Immature natural killer cell (primary cell): ENCODE measurements at regions not wholly inside any gene's neighbourhood (a gene's known extent, or its start where the extent isn't known, plus 50 kb on each side); places are given as distances from the start of the nearest gene placed in this dataset.
A peak's percentile ranks its signal among the peaks of the same experiment; 100 is the strongest.

Source experiments
- DNase-seq, 3 donors: peaks; one replicate each; pipeline ENCODE4 v3.0.0; 2022; ENCODE audit warnings: mixed read lengths in 1 of 3
- H3K27ac Mint-ChIP-seq, 6 donors: one replicate each; pipeline ENCODE4 v1.8.0; 2020; ENCODE audit warnings: mixed read lengths in 6 of 6, mild to moderate bottlenecking in 5 of 6, inconsistent platforms in 4 of 6, moderate library complexity in 3 of 6
- H3K27me3 Mint-ChIP-seq, 3 donors: one replicate each; pipeline ENCODE4 v1.8.0; 2020 to 2021; ENCODE audit warnings: low read depth in 3 of 3, mild to moderate bottlenecking in 3 of 3, mixed read lengths in 3 of 3, moderate library complexity in 3 of 3, inconsistent platforms in 1 of 3
- H3K36me3 Mint-ChIP-seq, 3 donors: one replicate each; pipeline ENCODE4 v1.8.0; 2020; ENCODE audit warnings: mixed read lengths in 3 of 3, inconsistent platforms in 2 of 3, mild to moderate bottlenecking in 2 of 3
- H3K4me1 Mint-ChIP-seq, 2 donors: one replicate each; pipeline ENCODE4 v1.8.0; 2020; ENCODE audit warnings: inconsistent platforms in 2 of 2, mild to moderate bottlenecking in 2 of 2, mixed read lengths in 2 of 2, moderate library complexity in 1 of 2
- H3K4me3 Mint-ChIP-seq, 5 donors: one replicate each; pipeline ENCODE4 v1.8.0; 2020; ENCODE audit warnings: mild to moderate bottlenecking in 5 of 5, mixed read lengths in 5 of 5, inconsistent platforms in 3 of 5, moderate library complexity in 3 of 5
- H3K9me3 Mint-ChIP-seq, 6 donors: one replicate each; pipeline ENCODE4 v1.8.0; 2020; ENCODE audit warnings: mild to moderate bottlenecking in 6 of 6, mixed read lengths in 6 of 6, inconsistent platforms in 4 of 6, moderate library complexity in 3 of 6

DNA sequence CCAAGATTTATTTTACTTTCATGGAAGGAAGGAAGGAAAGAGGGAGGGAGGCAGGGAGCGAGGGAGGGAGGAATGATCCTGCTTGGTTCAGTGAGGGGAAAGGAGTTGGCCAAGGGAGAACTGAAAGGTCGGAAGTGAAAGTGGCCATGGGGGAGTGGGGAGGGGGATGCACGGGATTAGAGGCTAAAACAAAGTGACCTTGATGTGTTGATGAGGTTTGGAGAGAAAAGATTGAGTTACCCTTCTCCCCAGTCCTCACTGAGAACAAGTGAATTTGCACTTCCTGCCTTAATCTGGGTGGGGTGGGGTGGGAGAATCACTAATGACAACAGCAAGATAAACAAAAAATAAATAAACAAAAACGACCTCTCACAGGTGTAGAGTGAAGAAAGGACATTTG lies 212.0 kb upstream of the TLE3 start:
- DNase-seq: no peak
- peak overlapping the region in 1 of 6 donors; percentile 57 for H3K27ac Mint-ChIP-seq
- peaks cover 12 to 27% (median 24%) of the 10 kb centered on the region in 3 donors for H3K27me3 Mint-ChIP-seq

DNA sequence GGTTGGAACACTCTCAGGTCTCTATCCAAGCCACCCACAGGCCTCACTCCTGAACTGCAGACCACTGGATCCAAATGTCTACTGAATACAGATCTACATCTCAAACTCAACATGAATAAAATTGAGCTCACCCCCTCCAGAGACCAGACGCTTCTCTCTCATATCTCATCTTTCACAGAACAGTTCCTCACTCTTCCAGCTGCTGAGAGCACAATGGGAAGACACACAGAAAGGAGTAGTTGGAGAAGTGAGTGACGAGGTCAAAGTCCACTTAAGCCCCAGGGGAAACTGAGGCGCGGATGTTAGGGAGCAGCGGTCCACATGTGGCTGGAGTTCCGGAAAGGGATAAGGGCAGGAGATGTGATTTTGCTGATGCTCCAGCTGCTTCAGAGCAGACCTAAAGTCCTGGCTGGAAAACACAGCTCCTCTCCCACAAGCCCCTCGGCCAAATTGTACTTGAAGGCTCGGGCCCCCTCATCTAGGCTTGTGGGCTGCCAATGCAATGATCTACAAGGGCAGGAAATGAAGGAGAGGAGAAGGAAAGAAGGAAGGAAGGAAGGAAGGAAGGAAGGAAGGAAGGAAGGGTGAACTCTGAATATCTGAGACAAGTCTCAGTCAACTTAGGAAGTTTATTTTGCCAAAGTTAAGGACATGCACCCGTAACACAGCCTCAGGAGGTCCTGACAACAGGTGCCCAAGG lies 211.2 kb upstream of the TLE3 start:
- Mint-ChIP-seq H3K27ac (peak overlapping the region in 4 of 6 donors; percentile 32 to 63 (median 46)), H3K9me3 (no peaks in the 10 kb centered on the region), H3K4me3 (peak overlapping the region in 3 of 5 donors; percentile 20 to 65 (median 22)), H3K4me1 (peaks cover 13 to 29% of the 10 kb centered on the region in 2 donors), H3K36me3 (no peaks in the 10 kb centered on the region), H3K27me3 (peaks cover 12 to 27% (median 24%) of the 10 kb centered on the region in 3 donors)
- DNase-seq: no peak

More for the DNA sequence above, 212.0 kb upstream of the TLE3 start:
- H3K4me1 Mint-ChIP-seq: peaks cover 13 to 29% of the 10 kb centered on the region in 2 donors
- H3K9me3 Mint-ChIP-seq: no peaks in the 10 kb centered on the region
- no peak overlapping the region for H3K4me3 Mint-ChIP-seq
- no peaks in the 10 kb centered on the region for H3K36me3 Mint-ChIP-seq

DNA sequence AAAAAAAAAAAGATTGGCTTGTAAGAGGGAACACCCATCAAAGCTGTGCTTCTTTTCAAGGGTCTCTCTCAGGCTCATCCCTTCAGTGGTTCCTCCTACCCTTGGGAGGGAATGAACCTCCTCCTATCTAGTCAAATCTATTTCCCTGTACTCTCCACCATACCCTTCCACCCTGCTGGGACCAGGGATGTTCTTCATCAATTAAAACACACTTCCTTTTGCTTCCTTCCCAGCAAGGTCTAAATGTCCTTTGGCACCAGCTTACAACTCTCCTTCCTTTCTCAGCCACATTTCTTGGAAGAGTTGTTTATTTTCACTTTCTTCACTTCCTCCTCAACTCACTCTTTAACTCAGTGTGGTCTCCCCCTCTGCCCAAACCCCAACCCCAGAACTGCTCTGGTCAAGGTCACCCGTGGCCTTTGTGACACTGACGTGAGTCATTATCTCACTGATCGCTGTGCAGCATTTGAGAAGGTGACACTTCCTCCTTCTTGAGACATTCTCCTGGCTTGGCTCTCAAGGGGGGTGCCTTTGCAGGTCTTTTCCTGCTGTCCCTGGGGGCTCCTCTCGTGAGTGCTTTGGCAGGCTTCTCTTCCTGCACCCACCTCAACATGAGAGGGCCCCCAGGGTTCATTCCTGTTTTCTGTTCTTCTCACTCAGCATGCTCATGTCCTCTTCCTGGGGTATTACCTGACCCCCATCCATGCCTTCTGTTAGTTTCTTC lies 210.5 kb upstream of the TLE3 start:
- Mint-ChIP-seq H3K27ac (peak overlapping the region in 5 of 6 donors; percentile 32 to 63 (median 57)), H3K27me3 (peaks cover 12 to 27% (median 24%) of the 10 kb centered on the region in 3 donors), H3K4me3 (peak overlapping the region; percentile 19 to 65 (median 29)), H3K9me3 (no peaks in the 10 kb centered on the region), H3K36me3 (no peaks in the 10 kb centered on the region), H3K4me1 (peaks cover 13 to 29% of the 10 kb centered on the region in 2 donors)
- peak; percentile 54 to 68 (median 64) for DNase-seq

DNA sequence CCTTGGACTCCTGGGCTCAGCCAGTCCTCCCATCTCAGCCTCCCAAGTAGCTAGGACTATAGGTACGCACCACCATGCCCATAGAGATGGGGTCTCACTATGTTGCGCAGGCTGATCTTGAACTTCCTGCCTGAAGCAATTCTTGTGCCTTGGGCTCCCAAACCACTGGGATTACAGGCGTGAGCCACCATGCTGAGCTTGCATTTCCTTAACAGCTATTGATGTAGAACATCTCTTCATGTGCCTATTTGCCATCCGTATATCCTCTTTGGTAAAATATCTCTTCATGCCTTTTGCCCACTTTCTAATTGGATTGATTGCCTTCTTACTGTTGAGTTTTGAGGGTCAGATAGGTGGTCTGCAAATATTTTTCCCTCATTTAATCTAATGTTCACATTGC lies 208.9 kb upstream of the TLE3 start:
- Mint-ChIP-seq H3K4me1 (peaks cover 13 to 29% of the 10 kb centered on the region in 2 donors), H3K27ac (no peak overlapping the region), H3K27me3 (peaks cover 12 to 26% (median 24%) of the 10 kb centered on the region in 3 donors), H3K36me3 (no peaks in the 10 kb centered on the region), H3K9me3 (no peaks in the 10 kb centered on the region), H3K4me3 (no peak overlapping the region)
- no peak for DNase-seq

DNA sequence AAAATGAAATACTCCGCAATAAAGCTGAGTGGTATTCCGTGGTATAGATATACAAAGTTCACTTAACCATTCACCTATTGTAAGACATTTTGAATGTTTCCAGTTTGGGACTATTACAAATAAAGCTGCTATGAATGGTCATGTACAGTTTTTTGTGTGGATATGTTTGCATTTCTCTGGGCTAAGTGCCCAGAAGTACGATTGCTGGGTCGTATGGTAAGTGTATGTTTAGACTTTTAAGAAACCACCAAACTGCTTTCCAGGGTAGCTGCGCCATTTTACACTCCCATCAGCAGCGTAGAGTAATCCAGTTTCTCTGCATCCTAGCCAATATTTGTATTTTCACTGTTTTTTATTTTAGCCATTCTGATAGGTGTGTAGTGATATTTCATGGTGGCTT lies 208.4 kb upstream of the TLE3 start:
- Mint-ChIP-seq H3K36me3 (no peaks in the 10 kb centered on the region), H3K27me3 (peaks cover 14 to 23% (median 23%) of the 10 kb centered on the region in 3 donors), H3K27ac (no peak overlapping the region), H3K4me1 (peaks cover 13 to 32% of the 10 kb centered on the region in 2 donors), H3K9me3 (no peaks in the 10 kb centered on the region), H3K4me3 (no peak overlapping the region)
- DNase-seq: no peak

DNA sequence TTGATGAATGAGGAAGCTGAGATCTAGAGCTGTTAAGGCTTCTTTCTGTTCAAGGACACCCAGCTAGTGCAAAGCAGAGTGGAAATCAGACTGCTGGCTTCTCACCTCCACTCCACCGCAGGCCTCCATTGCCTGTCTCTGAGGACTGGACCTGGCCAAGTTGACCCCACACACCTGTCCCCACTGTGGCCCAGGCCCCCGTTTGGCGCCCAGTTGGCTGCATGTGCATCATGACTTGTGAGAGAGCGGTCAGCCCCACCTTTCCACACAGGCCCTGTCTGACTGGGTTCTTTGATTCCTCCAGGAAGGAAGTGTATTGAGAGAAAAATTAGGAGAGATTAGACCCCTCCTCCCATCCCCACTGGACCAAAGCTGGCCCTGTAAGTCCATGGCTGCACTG lies 206.3 kb upstream of the TLE3 start:
- no peaks in the 10 kb centered on the region for H3K9me3 Mint-ChIP-seq
- H3K4me1 Mint-ChIP-seq: peaks cover 10 to 37% of the 10 kb centered on the region in 2 donors
- H3K36me3 Mint-ChIP-seq: no peaks in the 10 kb centered on the region
- no peak for DNase-seq
- H3K27ac Mint-ChIP-seq: no peak overlapping the region
- peaks cover 23 to 31% (median 26%) of the 10 kb centered on the region in 3 donors for H3K27me3 Mint-ChIP-seq
- H3K4me3 Mint-ChIP-seq: no peak overlapping the region

DNA sequence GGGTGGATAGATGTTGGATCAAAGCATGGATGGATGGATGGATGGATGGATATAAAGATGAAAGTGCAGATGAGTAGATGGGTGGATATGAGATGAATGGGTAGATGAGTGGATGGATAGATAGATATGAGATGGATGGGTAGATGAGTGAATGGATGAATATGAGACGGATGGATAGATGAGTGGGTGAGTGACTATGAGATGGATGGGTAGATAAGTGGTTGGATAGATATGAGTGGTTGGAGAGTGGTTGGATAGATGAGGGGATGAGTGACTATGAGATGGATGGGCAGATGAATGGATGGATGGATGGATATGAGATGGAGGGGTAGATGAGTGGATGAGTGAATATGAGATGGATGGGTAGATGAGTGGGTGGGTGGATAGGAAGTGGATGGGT lies 204.6 kb upstream of the TLE3 start:
- Mint-ChIP-seq H3K9me3 (no peaks in the 10 kb centered on the region), H3K4me3 (no peak overlapping the region), H3K36me3 (no peaks in the 10 kb centered on the region), H3K27me3 (peaks cover 15 to 35% (median 28%) of the 10 kb centered on the region in 3 donors), H3K27ac (no peak overlapping the region), H3K4me1 (peaks cover 0 to 23% of the 10 kb centered on the region in 2 donors)
- no peak for DNase-seq

DNA sequence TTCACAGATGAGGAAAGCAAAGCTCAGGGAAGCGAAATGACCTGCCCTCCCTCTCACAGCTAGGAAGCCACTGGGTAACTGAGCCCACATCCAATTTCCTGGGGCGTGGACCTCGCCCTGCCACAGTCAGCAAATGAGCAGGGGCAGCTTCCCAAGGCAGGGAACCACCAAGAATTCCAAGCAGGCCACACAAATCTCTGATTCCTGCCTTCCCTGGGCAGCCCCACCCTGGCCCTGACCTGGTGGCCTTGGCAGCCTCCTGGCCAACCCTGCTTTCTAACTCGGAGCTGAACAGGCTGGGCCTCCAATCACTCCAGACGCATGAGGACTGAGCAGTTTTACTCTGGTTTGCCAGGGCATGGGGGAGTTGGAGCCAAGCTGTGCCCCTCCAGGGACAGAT lies 203.7 kb upstream of the TLE3 start:
- DNase-seq: peak in 1 of 3 donors; percentile 5
- peaks cover 19 to 29% (median 28%) of the 10 kb centered on the region in 3 donors for H3K27me3 Mint-ChIP-seq
- peaks cover 0 to 21% of the 10 kb centered on the region in 2 donors for H3K4me1 Mint-ChIP-seq
- no peaks in the 10 kb centered on the region for H3K9me3 Mint-ChIP-seq
- peak overlapping the region in 2 of 6 donors; percentile 86 to 95 for H3K27ac Mint-ChIP-seq
- no peaks in the 10 kb centered on the region for H3K36me3 Mint-ChIP-seq
- H3K4me3 Mint-ChIP-seq: no peak overlapping the region

DNA sequence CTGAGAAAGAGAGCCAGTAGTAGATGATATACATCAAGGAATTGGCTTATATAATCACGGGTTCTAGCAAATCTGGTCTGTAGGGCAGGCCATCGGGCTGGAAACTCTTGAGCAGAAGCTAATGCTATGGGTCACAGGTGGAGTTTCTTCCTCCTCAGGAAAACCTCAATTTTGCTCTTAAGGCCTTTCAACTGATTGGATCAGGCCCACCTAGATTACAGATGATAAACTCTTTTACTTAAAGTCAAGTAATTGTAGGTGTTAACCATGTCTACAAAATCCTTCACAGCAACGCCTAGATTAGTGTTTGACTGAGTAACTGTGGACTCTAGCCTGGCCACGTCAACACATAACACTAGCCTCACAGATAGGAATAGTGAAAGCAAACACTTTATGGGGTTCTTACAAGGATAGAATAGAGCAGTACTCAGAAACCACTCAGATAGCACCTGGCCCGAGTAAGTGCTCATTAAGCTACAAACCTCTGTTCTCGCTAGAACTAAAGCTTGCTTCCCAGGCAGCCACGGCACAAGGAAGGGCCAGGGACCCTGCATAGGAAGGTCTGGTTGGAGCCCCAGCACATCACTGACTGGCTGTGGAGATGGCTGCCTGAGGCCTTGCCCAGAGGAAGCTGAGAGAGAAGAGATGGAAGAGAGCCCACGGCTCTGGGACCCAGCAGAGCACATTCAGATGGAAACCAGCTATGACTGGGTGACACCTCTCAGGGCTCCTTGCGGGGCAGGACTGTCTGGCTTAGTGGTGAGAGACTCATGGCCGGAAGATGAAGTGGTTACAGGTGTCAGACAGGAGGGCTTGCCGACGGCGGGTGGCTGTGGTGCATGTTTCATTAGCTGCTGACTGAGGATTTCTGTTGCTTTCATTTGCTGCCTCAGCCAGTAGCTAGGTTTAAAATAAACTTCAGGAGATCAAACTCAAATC lies 202.5 kb upstream of the TLE3 start:
- peaks cover 0 to 24% of the 10 kb centered on the region in 2 donors for H3K4me1 Mint-ChIP-seq
- H3K9me3 Mint-ChIP-seq: no peaks in the 10 kb centered on the region
- peak overlapping the region in 4 of 6 donors; percentile 3 to 95 (median 88) for H3K27ac Mint-ChIP-seq
- H3K4me3 Mint-ChIP-seq: peak overlapping the region; percentile 56 to 67 (median 62)
- H3K36me3 Mint-ChIP-seq: no peaks in the 10 kb centered on the region
- peaks cover 15 to 30% (median 24%) of the 10 kb centered on the region in 3 donors for H3K27me3 Mint-ChIP-seq
- DNase-seq: peak; percentile 93 to 94 (median 93)

DNA sequence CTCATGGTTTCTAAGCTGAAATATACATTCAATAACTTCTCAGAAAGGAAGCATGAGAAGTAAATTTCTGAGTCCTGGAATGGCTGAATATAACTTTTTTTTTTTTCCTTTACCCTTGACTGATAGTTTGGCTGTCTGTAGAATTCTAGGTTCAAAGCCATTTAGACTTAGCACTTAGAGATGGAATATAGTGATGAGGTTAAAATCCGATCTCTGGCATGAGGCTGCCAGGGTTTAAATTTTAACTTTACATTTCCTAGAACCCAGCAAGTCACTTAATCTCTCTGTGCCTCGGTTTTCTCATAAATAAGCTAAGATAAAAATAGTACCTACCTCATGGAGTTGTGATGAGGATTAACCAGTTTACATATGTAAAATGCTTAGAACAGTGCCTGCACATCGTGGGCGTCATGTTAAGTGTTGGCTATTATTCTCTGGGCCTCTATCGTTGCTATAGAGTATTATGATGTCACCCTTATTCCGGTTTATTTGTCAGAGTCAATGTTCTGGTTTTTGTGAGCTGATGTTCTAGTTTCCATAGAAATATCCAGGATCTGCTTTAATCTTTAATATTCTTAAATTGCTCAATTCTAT lies 199.8 kb upstream of the TLE3 start:
- H3K27ac Mint-ChIP-seq: no peak overlapping the region
- peaks cover 0 to 24% of the 10 kb centered on the region in 2 donors for H3K4me1 Mint-ChIP-seq
- H3K9me3 Mint-ChIP-seq: peaks cover 0 to 2% (median 0%) of the 10 kb centered on the region in 6 donors
- H3K36me3 Mint-ChIP-seq: no peaks in the 10 kb centered on the region
- peaks cover 19 to 31% (median 26%) of the 10 kb centered on the region in 3 donors for H3K27me3 Mint-ChIP-seq
- no peak for DNase-seq
- no peak overlapping the region for H3K4me3 Mint-ChIP-seq

DNA sequence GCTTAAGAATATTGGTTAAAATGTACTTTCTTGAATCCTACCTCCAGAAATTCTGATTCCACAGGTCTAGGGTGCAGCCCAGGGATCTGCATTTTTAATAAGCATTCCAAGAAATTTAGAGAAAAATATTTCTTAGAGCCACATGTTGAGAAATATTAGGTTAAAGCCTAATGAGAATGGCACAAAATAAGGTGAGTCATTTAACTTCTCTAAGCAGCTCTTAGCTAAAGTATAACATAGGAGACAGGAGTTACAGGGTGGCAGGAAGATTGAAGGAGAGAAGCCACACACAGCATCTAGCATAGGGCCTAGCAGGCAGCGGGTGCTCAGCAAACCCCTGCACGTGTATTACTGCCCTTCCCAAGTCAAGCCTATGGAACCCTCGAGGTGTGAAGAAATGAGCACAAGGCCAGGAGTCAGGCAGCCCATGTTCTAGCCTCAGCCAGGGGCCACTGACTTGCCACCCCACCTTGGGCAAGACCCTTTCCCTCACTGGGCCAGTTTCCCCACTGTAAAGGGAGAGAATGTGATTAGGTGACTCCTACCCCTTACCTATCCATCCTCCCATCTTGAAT lies 197.1 kb upstream of the TLE3 start:
- H3K36me3 Mint-ChIP-seq: no peaks in the 10 kb centered on the region
- peaks cover 0 to 9% of the 10 kb centered on the region in 2 donors for H3K4me1 Mint-ChIP-seq
- H3K4me3 Mint-ChIP-seq: no peak overlapping the region
- peaks cover 9 to 28% (median 21%) of the 10 kb centered on the region in 3 donors for H3K27me3 Mint-ChIP-seq
- H3K27ac Mint-ChIP-seq: no peak overlapping the region
- no peak for DNase-seq
- peaks cover 0 to 2% (median 0%) of the 10 kb centered on the region in 6 donors for H3K9me3 Mint-ChIP-seq

DNA sequence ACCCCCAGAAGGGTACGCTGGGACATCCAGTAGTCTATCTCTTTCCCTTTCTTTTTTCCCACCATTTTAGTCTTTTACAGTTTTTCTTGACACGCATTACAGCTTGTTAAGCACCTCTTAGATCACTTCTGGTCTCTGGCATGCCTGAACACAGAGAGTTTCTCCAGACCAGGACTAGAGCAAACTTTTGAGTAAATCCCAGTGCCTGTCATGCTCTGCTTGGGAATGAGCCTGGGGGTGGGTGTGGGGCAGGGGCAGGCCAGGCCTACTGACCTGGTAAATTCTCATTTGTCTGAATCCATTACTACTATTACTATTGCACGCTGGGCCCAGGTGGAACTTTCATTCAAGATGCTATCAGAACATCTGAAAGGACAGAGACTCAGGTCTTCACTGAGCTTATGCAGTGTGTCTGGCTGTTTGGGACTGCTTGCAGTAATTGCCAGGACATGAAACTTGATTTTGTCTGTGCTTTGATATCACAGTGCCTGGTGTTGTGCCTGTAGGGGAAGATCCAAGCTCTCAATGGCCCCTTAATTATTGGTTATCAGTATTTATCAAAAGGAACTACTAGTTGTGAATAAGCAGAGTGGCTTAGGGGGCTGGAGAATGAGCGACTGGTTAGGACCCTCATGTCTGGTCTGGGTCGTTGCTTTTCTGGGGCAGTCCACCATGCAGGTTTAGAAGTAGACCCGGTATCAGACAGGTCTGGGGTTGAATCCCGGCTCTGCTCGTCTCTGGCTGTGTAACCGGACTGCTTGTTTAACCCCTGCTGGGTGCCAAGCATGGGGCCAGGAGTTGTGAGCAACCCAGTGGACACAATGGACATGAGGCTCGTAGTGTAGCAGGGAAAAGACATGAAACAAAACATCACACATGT lies 196.1 kb upstream of the TLE3 start:
- Mint-ChIP-seq H3K4me1 (peaks cover 0 to 6% of the 10 kb centered on the region in 2 donors), H3K27me3 (peaks cover 8 to 28% (median 25%) of the 10 kb centered on the region in 3 donors), H3K9me3 (peaks cover 0 to 2% (median 0%) of the 10 kb centered on the region in 6 donors), H3K36me3 (no peaks in the 10 kb centered on the region), H3K4me3 (no peak overlapping the region), H3K27ac (no peak overlapping the region)
- no peak for DNase-seq
